Stimulated activated CD4-positive, alpha-beta T cell treated with anti-CD3 and anti-CD28 coated beads, TNF-alpha, amount 100 ng/mL, for 24 hours (primary cell): ENCODE measurements at regions not wholly inside any gene's neighbourhood (a gene's known extent, or its start where the extent isn't known, plus 50 kb on each side); places are given as distances from the start of the nearest gene placed in this dataset.

Experiments used
- DNase-seq, 3 experiments: peaks; one replicate each; pipeline ENCODE4 v3.0.0-alpha.2; 2020; ENCODE audit warnings: low read depth in 3 of 3

GRCh38 chr3:104816716-104817115, 550.0 kb upstream of the ALCAM start:
- no peak for DNase-seq

- DNase-seq = no peak
Measured at GRCh38 chr3:104819333-104819732, 547.4 kb upstream of the ALCAM start.

- no peak for DNase-seq
Measured at GRCh38 chr3:104820959-104821358, 545.8 kb upstream of the ALCAM start.

DNA sequence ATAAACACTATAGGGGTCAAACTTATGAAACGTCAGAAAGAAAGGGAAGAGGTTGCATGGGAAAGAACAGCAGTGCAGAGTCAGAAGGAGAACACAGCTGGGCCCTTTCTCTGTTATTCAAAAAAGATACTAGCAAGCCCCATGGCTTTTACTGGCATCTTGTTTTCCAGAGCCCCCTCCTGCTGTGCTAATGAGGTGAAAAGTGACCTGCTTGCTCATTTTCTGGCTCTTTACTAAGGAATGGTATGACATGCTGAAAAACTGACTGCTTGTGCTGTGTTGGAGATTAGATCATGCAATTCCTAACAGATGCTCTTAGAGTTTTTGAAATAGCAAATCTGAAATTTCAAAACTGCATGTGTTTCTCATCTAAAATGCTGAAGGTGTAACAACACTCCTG, 541.6 kb upstream of the ALCAM start:
- DNase-seq = no peak

DNA sequence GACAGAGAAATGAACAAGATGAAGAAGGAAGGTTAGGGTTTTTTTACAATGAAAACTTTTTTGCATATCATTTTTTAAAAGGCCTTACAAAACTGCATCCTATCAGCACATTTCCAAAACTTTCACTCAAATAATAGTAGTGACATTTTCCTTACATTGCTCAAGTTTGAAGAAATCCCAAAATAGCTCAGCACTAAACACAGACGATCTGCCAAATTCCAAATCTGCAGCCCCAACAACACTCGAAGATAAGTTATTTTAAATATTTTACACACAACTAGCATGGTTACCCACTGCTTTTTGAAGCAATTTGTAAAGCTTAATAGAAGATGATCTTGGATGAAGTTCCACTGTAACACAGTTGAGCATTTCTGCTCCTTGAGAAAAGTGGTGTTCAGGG, 535.6 kb upstream of the ALCAM start:
- DNase-seq = no peak

- no peak for DNase-seq
Measured at GRCh38 chr3:104832530-104832929, 534.2 kb upstream of the ALCAM start.

- no peak for DNase-seq
Measured at GRCh38 chr3:104835376-104835775, 531.3 kb upstream of the ALCAM start.

DNA sequence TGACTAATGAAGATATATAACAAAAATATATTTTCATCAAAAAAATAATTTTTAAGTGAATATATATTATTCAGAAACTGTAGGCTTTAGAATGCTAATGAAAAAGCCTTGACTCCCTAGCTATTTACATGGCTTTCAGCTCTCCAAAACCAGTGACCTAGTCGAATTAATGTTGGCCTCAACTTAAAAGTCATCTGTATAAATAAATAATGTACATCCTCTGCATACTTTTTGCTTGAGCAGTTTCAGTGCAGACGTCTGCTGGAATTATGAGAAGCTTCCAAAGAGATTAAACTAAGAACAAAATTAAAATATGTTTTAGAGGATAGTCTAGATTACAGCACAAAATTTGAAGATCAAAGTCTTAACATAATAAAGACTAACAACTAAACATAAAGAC, 520.4 kb upstream of the ALCAM start:
- DNase-seq = no peak

GRCh38 chr3:104849070-104849469, 517.6 kb upstream of the ALCAM start:
- no peak for DNase-seq

DNA sequence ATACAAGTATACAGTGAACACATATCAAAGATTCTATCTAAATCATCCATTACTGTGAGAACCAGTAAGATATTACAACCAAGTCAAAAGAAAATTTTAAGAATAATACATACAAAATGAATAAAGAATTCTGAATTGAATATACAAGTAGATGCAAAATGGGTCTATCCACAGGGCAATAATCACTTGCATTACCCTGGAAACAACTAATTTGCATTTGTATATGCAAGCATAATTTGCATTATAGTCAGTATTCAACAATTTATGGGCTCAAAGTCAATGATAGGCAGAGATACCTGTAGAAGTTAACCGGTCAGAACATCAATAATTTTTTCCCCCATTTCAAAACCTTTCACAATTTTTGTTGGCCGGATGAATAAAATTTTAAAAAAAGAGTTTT, 512.2 kb upstream of the ALCAM start:
- DNase-seq = no peak

DNA sequence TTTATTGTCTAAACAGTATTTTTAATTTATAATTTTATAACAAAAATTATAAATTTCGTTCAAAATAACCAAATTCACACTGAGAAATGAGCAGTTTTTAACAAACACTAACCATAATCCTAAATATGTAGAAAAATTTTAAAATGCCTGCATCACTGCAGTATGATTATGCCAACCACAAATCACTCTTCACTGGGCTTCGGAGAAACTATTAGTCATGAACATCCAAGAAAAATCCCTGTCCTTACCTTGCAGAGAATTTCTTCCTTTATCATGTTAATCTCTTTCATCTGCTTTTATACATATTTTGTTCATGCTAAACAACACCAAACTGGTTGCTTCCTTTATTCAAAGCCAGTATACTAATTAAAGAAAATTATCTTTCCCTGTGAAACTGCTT, 511.0 kb upstream of the ALCAM start:
- DNase-seq = no peak

GRCh38 chr3:104856741-104857140, 510.0 kb upstream of the ALCAM start:
- no peak for DNase-seq

DNA sequence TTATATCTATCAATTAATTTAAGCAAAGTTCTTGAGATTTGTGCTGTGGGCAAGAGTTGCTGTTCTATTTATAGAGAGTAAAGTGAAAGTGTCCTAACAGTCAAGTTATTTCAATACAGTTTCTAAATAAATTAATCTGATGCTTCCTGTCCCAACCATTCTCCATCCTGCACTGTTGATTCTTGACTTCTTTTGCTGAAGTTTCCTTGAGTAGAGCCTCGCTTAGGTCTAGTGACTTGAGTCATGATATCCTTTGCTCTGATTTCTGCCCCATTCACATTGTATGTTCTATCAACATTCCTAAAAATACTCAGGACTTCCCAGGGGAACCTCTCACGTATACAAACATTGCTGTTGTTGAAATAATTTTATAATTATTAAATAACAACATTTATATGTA, 498.4 kb upstream of the ALCAM start:
- no peak for DNase-seq

- DNase-seq = no peak
Measured at GRCh38 chr3:104870276-104870675, 496.4 kb upstream of the ALCAM start.

GRCh38 chr3:104873331-104873730, 493.4 kb upstream of the ALCAM start:
- DNase-seq = no peak

- no peak for DNase-seq
Measured at GRCh38 chr3:104878395-104878794, 488.3 kb upstream of the ALCAM start.

- DNase-seq = no peak
Measured at GRCh38 chr3:104879919-104880318, 486.8 kb upstream of the ALCAM start.

DNA sequence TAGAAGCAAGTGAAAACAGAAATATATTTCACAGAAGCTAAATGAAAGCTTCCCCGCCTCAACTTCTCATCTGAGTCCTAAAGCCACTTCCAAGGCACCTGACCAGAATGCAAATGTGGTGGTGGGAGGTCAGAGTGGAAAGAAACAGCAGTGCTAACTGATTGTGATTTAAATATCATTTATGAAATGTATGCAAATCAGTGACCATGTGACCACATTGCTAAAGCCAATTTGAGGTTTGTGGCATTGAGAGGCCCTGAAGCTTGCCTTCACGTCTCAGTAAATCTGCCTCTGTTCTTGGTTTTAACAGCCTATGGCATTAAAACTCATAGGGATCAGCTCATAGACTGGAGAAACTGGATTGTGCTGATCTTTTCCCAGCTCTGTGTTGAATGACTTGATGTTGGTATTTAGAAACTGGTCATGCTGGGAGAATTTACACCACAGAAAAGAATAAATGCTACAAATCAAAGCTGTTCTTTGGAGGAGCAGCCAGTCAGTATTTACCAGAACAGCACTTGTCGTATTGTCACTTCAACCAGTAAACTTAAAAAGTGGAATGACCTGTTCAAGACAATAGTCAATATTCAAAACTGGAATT, 481.4 kb upstream of the ALCAM start:
- no peak for DNase-seq

DNA sequence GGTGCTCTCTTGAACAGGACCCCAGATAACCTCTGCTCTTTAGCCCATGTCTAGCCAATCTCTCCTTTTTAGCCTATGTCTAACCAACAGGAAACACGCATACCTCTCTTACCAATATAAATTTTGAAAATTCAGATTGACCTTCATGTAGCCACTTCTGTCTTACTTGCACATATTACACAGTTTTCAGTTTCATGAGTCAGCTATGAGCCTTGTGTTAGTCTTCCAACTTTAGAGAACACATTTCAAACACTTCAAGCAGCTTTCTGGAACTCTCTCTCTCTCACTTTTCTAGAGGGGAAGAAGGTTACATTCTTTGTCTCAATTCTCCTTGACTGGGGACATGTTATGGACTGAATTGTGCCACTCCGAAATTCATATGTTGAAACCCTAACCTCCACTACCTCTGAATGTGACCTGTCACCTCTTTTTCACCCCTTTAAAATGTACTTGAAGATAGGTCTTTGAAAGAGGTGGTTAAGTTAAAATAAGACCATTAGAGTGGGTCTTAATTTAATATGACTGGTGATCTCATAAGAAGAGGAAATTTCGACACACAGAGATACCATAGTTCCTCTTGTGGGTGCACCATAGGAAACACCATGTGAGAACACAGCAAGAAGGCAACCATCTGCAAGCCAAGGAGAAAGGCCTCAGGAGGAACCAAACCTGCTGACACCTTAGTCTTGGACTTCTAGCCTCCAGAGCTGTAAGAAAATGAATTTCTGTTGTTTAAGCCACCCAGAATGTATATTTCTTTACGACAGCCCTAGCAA, 480.3 kb upstream of the ALCAM start:
- DNase-seq = no peak

GRCh38 chr3:104887069-104887468, 479.6 kb upstream of the ALCAM start:
- no peak for DNase-seq

- DNase-seq = no peak
Measured at GRCh38 chr3:104887619-104888018, 479.1 kb upstream of the ALCAM start.

- no peak for DNase-seq
Measured at GRCh38 chr3:104892044-104892443, 474.7 kb upstream of the ALCAM start.

- DNase-seq = no peak
Measured at GRCh38 chr3:104896624-104897023, 470.1 kb upstream of the ALCAM start.

GRCh38 chr3:104901396-104901795, 465.3 kb upstream of the ALCAM start:
- DNase-seq = no peak
